ENCODE measurements at regions not wholly inside any gene's neighbourhood (a gene's known extent, or its start where the extent isn't known, plus 50 kb on each side); places are given as distances from the start of the nearest gene placed in this dataset.

DNA sequence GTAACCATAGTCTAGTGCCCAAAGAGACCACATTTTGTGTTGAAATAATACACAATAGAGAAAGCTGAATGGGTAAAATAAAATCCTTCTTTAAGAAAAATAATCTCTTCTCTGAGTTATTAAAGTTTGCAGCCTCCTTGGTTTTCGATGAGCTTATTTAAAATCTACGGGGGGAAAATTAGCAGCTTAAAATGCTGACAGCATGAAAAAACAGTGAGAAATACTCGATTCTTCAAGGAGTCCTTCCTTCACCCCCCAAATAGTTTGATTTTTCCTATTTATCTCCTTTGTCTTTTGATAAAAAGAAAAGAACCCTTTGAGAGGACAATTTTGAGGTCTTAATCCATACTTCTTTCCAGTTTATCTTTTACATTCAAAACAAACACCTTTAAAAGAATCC lies 394.0 kb upstream of the B3GALT2 start:
- no peak overlapping the region for H3K4me3 Mint-ChIP-seq (ENCODE audit: unreplicated experiment)
- Histone ChIP-seq H3K4me3 (ENCODE audit: low read depth, low read length) (no peak overlapping the region), H3K36me3 (ENCODE audit: control insufficient read depth, insufficient read depth, low read length) (no peaks in the 10 kb centered on the region), H3K9me3 (no peaks in the 10 kb centered on the region), H3K4me1 (no peaks in the 10 kb centered on the region), H3K27me3 (replicated peaks; ENCODE audit: control insufficient read depth, insufficient read depth, low read length) (no peaks in the 10 kb centered on the region)
- peaks cover 23% of the 10 kb centered on the region for H3K9me3 Mint-ChIP-seq (ENCODE audit: unreplicated experiment)
- H3K36me3 Mint-ChIP-seq (ENCODE audit: insufficient read depth, unreplicated experiment), result no peaks in the 10 kb centered on the region
- no peak overlapping the region for H3K27ac Mint-ChIP-seq (ENCODE audit: unreplicated experiment)
- CTCF ChIA-PET, result no interaction called here
- no peak for DNase-seq
- intact Hi-C loops (cut with micrococcal nuclease; ENCODE audit: unreplicated experiment), result no loop called here
- TF ChIP-seq, protein P1, sequence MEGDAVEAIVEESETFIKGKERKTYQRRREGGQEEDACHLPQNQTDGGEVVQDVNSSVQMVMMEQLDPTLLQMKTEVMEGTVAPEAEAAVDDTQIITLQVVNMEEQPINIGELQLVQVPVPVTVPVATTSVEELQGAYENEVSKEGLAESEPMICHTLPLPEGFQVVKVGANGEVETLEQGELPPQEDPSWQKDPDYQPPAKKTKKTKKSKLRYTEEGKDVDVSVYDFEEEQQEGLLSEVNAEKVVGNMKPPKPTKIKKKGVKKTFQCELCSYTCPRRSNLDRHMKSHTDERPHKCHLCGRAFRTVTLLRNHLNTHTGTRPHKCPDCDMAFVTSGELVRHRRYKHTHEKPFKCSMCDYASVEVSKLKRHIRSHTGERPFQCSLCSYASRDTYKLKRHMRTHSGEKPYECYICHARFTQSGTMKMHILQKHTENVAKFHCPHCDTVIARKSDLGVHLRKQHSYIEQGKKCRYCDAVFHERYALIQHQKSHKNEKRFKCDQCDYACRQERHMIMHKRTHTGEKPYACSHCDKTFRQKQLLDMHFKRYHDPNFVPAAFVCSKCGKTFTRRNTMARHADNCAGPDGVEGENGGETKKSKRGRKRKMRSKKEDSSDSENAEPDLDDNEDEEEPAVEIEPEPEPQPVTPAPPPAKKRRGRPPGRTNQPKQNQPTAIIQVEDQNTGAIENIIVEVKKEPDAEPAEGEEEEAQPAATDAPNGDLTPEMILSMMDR (IDR thresholded peaks at IDR 0.05; ENCODE audit: insufficient read depth in 1 of 2, low read depth in 1 of 2, low read length in 1 of 2, severe bottlenecking in 1 of 2, unreplicated experiment in 1 of 2), result no peak
- H3K4me1 Mint-ChIP-seq (ENCODE audit: low read depth, unreplicated experiment), result no peaks in the 10 kb centered on the region
- no TSS peak for BruUV-seq (replicated peaks)
- peaks cover 7% of the 10 kb centered on the region for H3K27me3 Mint-ChIP-seq (ENCODE audit: insufficient read depth, unreplicated experiment)
- POLR2A ChIA-PET, result no interaction called here

DNA sequence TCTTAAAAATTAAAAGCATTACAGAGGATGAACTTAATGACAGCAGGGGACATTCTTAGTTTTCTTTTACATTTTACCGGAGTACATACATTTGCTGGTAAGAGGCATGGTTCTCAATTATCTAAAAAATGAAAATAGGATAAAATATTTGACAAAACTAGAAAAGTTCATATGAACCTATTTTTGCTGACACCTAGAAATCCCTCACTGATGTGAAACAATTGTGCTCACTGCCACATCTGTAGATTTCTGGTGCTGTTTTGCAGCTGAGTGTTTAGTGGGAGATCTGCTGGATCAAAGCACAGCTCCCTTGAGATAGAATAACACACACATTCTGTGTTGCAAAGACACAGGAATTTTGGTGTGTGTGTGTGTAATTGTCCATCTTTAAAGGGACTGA lies 392.9 kb upstream of the B3GALT2 start:
- TF ChIP-seq, protein P1 (IDR thresholded peaks at IDR 0.05; ENCODE audit: insufficient read depth in 1 of 2, low read depth in 1 of 2, low read length in 1 of 2, severe bottlenecking in 1 of 2, unreplicated experiment in 1 of 2), result no peak
- H3K36me3 Mint-ChIP-seq (ENCODE audit: insufficient read depth, unreplicated experiment), result no peaks in the 10 kb centered on the region

DNA sequence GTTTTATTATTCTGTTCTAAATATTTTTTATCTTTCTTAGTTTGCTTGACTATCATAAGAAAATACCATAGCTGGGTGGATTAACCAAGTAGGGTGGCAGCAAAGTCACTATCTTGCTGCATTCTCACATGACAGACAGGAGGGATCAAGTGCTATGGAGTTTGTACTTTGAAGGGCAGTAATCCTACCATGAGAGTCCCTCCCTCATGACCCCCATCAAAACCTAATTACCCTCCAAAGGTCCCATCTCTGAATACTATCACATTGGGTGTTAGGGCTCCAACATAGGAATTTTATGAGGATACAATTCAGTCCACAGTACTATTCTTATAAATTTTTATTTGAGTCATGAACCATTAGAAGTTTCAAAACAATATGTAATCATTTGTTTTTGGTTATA lies 388.5 kb upstream of the B3GALT2 start:
- Histone ChIP-seq H3K27me3 (replicated peaks; ENCODE audit: control insufficient read depth, insufficient read depth, low read length) (no peaks in the 10 kb centered on the region), H3K4me1 (no peaks in the 10 kb centered on the region), H3K4me3 (ENCODE audit: low read depth, low read length) (no peak overlapping the region), H3K9me3 (no peaks in the 10 kb centered on the region), H3K36me3 (ENCODE audit: control insufficient read depth, insufficient read depth, low read length) (no peaks in the 10 kb centered on the region)
- intact Hi-C loops (cut with micrococcal nuclease; ENCODE audit: unreplicated experiment), result no loop called here
- no peaks in the 10 kb centered on the region for H3K27me3 Mint-ChIP-seq (ENCODE audit: insufficient read depth, unreplicated experiment)
- POLR2A ChIA-PET, result no interaction called here
- TF ChIP-seq, protein P1 (IDR thresholded peaks at IDR 0.05; ENCODE audit: insufficient read depth in 1 of 2, low read depth in 1 of 2, low read length in 1 of 2, severe bottlenecking in 1 of 2, unreplicated experiment in 1 of 2), result no peak
- H3K4me1 Mint-ChIP-seq (ENCODE audit: low read depth, unreplicated experiment), result no peaks in the 10 kb centered on the region
- CTCF ChIA-PET, result no interaction called here
- DNase-seq, result no peak
- H3K9me3 Mint-ChIP-seq (ENCODE audit: unreplicated experiment), result no peaks in the 10 kb centered on the region
- H3K27ac Mint-ChIP-seq (ENCODE audit: unreplicated experiment), result no peak overlapping the region
- no peak overlapping the region for H3K4me3 Mint-ChIP-seq (ENCODE audit: unreplicated experiment)
- BruUV-seq (replicated peaks), result no TSS peak
- no peaks in the 10 kb centered on the region for H3K36me3 Mint-ChIP-seq (ENCODE audit: insufficient read depth, unreplicated experiment)

More for the DNA sequence above, 392.9 kb upstream of the B3GALT2 start:
- no TSS peak for BruUV-seq (replicated peaks)
- Mint-ChIP-seq H3K9me3 (ENCODE audit: unreplicated experiment) (peaks cover 23% of the 10 kb centered on the region), H3K4me1 (ENCODE audit: low read depth, unreplicated experiment) (no peaks in the 10 kb centered on the region), H3K4me3 (ENCODE audit: unreplicated experiment) (no peak overlapping the region), H3K27ac (ENCODE audit: unreplicated experiment) (no peak overlapping the region), H3K27me3 (ENCODE audit: insufficient read depth, unreplicated experiment) (peaks cover 7% of the 10 kb centered on the region)
- H3K4me3 ChIP-seq (ENCODE audit: low read depth, low read length), result no peak overlapping the region
- no peaks in the 10 kb centered on the region for H3K27me3 ChIP-seq (replicated peaks; ENCODE audit: control insufficient read depth, insufficient read depth, low read length)
- ChIA-PET CTCF (no interaction called here), POLR2A (no interaction called here)
- no peaks in the 10 kb centered on the region for H3K4me1 ChIP-seq
- no peaks in the 10 kb centered on the region for H3K36me3 ChIP-seq (ENCODE audit: control insufficient read depth, insufficient read depth, low read length)
- H3K9me3 ChIP-seq, result no peaks in the 10 kb centered on the region
- no peak for DNase-seq
- intact Hi-C loops (cut with micrococcal nuclease; ENCODE audit: unreplicated experiment), result no loop called here
